GM12872 (cell line): ENCODE measurements at regions not wholly inside any gene's neighbourhood (a gene's known extent, or its start where the extent isn't known, plus 50 kb on each side); places are given as distances from the start of the nearest gene placed in this dataset.

ENCODE experiments used
- CTCF ChIP-seq: IDR thresholded peaks from 3 replicates; pipeline ENCODE4 v1.5.1; 2011; ENCODE audit warnings: low read depth, mild to moderate bottlenecking, low read length, moderate library complexity; ENCODE audit not compliant: insufficient read depth

- TF ChIP-seq CTCF = no peak
These were observed 1086.6 kb downstream of the UQCRFS1 start for GRCh38 chr19:28126135-28126898.

- no peak for TF ChIP-seq CTCF
These were observed 1090.2 kb downstream of the UQCRFS1 start for GRCh38 chr19:28122734-28123133.

GRCh38 chr19:28118235-28118634, 1094.7 kb downstream of the UQCRFS1 start:
- TF ChIP-seq CTCF = no peak

GRCh38 chr19:28117143-28117542, 1095.8 kb downstream of the UQCRFS1 start:
- TF ChIP-seq CTCF = no peak

- TF ChIP-seq CTCF = no peak
These were observed 1109.0 kb downstream of the UQCRFS1 start for GRCh38 chr19:28103921-28104320.

GRCh38 chr19:28076628-28077027, 1136.3 kb downstream of the UQCRFS1 start:
- TF ChIP-seq CTCF = no peak

- no peak for TF ChIP-seq CTCF
These were observed 1137.7 kb downstream of the UQCRFS1 start for GRCh38 chr19:28075229-28075628.
